COLO668 (cell line): ENCODE measurements at regions not wholly inside any gene's neighbourhood (a gene's known extent, or its start where the extent isn't known, plus 50 kb on each side); places are given as distances from the start of the nearest gene placed in this dataset.
A peak's percentile ranks its signal among the peaks of the same experiment; 100 is the strongest.

Experiments
- DNase-seq: peaks from one replicate; lab custom pipeline; 2025; ENCODE audit not compliant: unreplicated experiment; lab: John Stamatoyannopoulos, UW

GRCh38 chr4:53779025-53779424, 187.7 kb upstream of the LNX1 start:
- no peak for DNase-seq

GRCh38 chr4:53778155-53778554, 186.9 kb upstream of the LNX1 start:
- no peak for DNase-seq

- no peak for DNase-seq
These were observed 186.1 kb upstream of the LNX1 start for GRCh38 chr4:53777244-53777984.

- DNase-seq: no peak
These were observed 184.9 kb upstream of the LNX1 start for GRCh38 chr4:53776141-53776540.

GRCh38 chr4:53775381-53775780, 184.1 kb upstream of the LNX1 start:
- no peak for DNase-seq

- no peak for DNase-seq
These were observed 180.0 kb upstream of the LNX1 start for GRCh38 chr4:53771326-53771725.

GRCh38 chr4:53767482-53767881, 176.2 kb upstream of the LNX1 start:
- no peak for DNase-seq

- no peak for DNase-seq
These were observed 173.6 kb upstream of the LNX1 start for GRCh38 chr4:53764761-53765490.

- DNase-seq: no peak
These were observed 172.7 kb upstream of the LNX1 start for GRCh38 chr4:53763813-53764597.

GRCh38 chr4:53755656-53756055, 164.4 kb upstream of the LNX1 start:
- DNase-seq: no peak

GRCh38 chr4:53752124-53752523, 160.8 kb upstream of the LNX1 start:
- no peak for DNase-seq

- DNase-seq: no peak
These were observed 157.1 kb upstream of the LNX1 start for GRCh38 chr4:53748328-53748772.

- DNase-seq: no peak
These were observed 156.1 kb upstream of the LNX1 start for GRCh38 chr4:53747401-53747800.

GRCh38 chr4:53744446-53745160, 153.3 kb upstream of the LNX1 start:
- DNase-seq: peak; percentile 18

GRCh38 chr4:53734584-53735353, 143.5 kb upstream of the LNX1 start:
- DNase-seq: no peak

GRCh38 chr4:53734182-53734581, 142.9 kb upstream of the LNX1 start:
- no peak for DNase-seq

GRCh38 chr4:53732661-53733060, 141.4 kb upstream of the LNX1 start:
- no peak for DNase-seq

GRCh38 chr4:53730031-53730805, 138.9 kb upstream of the LNX1 start:
- DNase-seq: no peak

- DNase-seq: no peak
These were observed 130.8 kb upstream of the LNX1 start for GRCh38 chr4:53722110-53722509.

GRCh38 chr4:53721263-53721662, 130.0 kb upstream of the LNX1 start:
- no peak for DNase-seq
